ENCODE measurements at regions not wholly inside any gene's neighbourhood (a gene's known extent, or its start where the extent isn't known, plus 50 kb on each side); places are given as distances from the start of the nearest gene placed in this dataset.

DNA sequence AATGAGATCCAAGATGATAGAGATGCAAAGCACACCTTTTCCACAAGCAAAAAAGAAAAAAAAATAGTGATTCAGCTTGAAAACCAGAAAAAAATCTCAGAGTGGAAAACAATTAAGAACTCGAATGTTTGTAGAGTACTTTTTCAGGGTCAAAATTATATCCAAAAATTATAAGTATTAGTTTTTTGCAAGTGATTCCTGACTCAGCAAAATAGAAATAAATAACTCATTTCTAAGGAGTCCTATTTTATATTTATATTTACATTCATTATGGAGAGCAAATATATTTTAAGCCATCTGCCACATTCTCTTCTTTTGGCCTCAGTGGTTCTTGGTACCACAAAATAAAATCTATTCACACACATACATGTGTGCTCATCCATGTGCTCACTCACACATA is 1011.8 kb upstream of the ARRDC3 start:
- no peak for TF ChIP-seq CTCF (IDR thresholded peaks at IDR 0.05 in 2 of 3, conservative IDR thresholded peaks at IDR 0.05 in 1 of 3; ENCODE audit: control insufficient read depth in 2 of 3, extremely low read depth in 1 of 3, insufficient read depth in 1 of 3, low read depth in 3 of 3, low read length in 3 of 3)
- TF ChIP-seq KAT2A (conservative IDR thresholded peaks at IDR 0.05; ENCODE audit: control insufficient read depth, low read depth, low read length) = no peak

All from GM12878 (cell line).